Loucy (cell line): ENCODE measurements at regions not wholly inside any gene's neighbourhood (a gene's known extent, or its start where the extent isn't known, plus 50 kb on each side); places are given as distances from the start of the nearest gene placed in this dataset.

ENCODE experiments used
- EZH2phosphoT487 ChIP-seq: fragments of 200-600 bp; IDR thresholded peaks from 2 replicates; pipeline ENCODE4 v1.6.1; 2018; ENCODE audit warnings: antibody characterized with exemption, mild to moderate bottlenecking, moderate library complexity, borderline replicate concordance
- TF ChIP-seq, protein P1 (sequence below): fragments of 200-600 bp; sonication (generic); conservative IDR thresholded peaks from 2 replicates; pipeline ENCODE4 v1.5.1; 2014; ENCODE audit warnings: mild to moderate bottlenecking, antibody characterized with exemption, low read length

DNA sequence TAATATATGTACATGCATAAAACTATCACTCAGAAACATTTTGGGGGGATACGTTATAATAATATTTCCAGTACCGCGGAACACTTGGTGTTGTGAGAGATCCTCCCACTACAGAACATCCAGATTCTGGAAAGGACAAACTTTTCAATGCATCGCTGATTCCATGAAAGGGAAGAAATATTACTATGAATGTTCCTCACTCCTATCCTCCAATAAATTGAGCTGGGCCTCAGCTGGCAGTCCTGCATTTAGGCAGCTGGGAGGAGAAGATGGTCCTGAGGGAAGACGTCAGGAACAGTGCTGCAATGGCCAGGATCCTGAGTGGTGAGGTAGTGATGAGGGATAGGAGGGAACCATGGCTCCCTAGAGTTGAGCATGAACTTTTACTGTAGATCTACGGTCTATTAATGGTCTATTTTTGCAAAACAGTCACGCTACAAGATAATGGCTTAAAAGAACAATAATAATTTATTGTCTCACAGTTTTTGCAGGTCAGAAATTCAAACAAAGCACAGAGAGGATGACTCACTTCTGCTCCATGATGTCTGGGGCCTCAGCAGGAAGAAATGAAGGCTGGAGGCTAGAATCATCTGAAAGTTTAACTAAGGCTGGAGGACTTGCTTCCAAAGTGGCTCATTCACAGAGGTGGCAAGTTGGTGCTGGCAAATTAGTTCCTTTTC is 538.1 kb downstream of the STIM2 start:
- TF ChIP-seq, protein P1, sequence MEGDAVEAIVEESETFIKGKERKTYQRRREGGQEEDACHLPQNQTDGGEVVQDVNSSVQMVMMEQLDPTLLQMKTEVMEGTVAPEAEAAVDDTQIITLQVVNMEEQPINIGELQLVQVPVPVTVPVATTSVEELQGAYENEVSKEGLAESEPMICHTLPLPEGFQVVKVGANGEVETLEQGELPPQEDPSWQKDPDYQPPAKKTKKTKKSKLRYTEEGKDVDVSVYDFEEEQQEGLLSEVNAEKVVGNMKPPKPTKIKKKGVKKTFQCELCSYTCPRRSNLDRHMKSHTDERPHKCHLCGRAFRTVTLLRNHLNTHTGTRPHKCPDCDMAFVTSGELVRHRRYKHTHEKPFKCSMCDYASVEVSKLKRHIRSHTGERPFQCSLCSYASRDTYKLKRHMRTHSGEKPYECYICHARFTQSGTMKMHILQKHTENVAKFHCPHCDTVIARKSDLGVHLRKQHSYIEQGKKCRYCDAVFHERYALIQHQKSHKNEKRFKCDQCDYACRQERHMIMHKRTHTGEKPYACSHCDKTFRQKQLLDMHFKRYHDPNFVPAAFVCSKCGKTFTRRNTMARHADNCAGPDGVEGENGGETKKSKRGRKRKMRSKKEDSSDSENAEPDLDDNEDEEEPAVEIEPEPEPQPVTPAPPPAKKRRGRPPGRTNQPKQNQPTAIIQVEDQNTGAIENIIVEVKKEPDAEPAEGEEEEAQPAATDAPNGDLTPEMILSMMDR: no peak
- TF ChIP-seq EZH2phosphoT487: no peak
